GM12865 (cell line): ENCODE measurements at regions not wholly inside any gene's neighbourhood (a gene's known extent, or its start where the extent isn't known, plus 50 kb on each side); places are given as distances from the start of the nearest gene placed in this dataset.
"Not testable (repeated sequence)": the region's sequence is repeated elsewhere in the genome, so short reads cannot be mapped to it uniquely, and the experiment has no call there.

Experiments used
- DNase-seq: peaks from one replicate; pipeline ENCODE4 v3.0.0; 2010; ENCODE audit warnings: low read depth
- H3K4me3 ChIP-seq: 2 replicates; pipeline ENCODE4 v1.5.1; 2011; ENCODE audit warnings: mild to moderate bottlenecking, low read depth, low read length, control low read depth
- TF ChIP-seq, protein P1 (sequence below): IDR thresholded peaks from 2 replicates; pipeline ENCODE4 v1.5.1; 2011; ENCODE audit warnings: low read length, control low read depth, low read depth, inconsistent platforms; ENCODE audit not compliant: insufficient read depth; ENCODE audit errors: missing control alignments

GRCh38 chr6:167669870-167670802, 156.6 kb upstream of the AFDN start:
- H3K4me3 ChIP-seq, result no peak overlapping the region
- TF ChIP-seq, protein P1, sequence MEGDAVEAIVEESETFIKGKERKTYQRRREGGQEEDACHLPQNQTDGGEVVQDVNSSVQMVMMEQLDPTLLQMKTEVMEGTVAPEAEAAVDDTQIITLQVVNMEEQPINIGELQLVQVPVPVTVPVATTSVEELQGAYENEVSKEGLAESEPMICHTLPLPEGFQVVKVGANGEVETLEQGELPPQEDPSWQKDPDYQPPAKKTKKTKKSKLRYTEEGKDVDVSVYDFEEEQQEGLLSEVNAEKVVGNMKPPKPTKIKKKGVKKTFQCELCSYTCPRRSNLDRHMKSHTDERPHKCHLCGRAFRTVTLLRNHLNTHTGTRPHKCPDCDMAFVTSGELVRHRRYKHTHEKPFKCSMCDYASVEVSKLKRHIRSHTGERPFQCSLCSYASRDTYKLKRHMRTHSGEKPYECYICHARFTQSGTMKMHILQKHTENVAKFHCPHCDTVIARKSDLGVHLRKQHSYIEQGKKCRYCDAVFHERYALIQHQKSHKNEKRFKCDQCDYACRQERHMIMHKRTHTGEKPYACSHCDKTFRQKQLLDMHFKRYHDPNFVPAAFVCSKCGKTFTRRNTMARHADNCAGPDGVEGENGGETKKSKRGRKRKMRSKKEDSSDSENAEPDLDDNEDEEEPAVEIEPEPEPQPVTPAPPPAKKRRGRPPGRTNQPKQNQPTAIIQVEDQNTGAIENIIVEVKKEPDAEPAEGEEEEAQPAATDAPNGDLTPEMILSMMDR, result no peak
- DNase-seq, result no peak

DNA sequence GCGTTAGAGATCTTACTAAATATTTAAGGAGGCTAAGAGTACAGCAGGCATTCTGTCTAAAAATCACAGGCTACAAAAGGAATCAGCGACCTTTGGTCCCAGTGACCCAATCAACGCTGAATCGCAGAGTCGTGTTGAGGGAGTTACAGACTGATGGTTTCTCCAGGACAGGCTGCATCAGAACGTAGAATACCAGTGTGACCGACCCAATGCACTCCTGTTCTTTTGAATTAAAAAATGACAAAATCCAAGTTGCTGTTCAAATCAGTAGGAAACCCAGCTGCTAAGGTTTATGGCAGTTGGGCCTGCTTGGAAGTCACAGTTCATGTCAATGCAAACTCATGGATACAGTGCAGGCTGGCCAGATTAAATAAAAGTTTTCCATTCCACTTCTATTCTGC, 155.8 kb upstream of the AFDN start:
- no peak overlapping the region for H3K4me3 ChIP-seq
- TF ChIP-seq, protein P1, result no peak
- DNase-seq, result no peak

- not testable (repeated sequence) for DNase-seq, H3K4me3 ChIP-seq
Measured at GRCh38 chr6:167671379-167671976, 155.2 kb upstream of the AFDN start.

DNA sequence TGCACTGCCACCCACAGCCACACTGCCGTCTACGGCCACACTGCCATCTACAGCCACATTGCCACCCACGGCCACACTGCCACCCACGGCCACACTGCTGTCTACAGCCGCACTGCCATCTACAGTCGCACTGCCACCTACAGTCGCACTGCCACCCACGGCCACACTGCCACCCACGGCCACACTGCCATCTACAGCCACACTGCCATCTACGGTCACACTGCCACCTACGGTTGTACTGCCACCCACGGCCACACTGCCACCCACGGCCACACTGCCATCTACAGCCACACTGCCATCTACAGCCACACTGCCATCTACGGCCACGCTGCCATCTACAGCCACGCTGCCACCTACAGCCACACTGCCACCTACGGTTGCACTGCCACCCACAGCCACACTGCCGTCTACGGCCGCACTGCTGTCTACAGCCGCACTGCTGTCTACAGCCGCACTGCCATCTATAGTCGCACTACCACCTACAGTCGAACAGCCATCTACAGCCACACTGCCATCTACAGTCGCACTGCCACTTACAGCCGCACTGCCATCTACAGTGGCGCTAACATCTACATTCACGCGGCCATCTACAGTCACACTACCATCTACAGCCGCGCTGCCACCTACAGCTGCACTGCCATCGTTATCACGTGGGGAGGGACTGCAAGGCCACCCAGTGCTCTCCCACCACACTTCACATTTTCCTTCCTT, 154.6 kb upstream of the AFDN start:
- DNase-seq, result no peak
- H3K4me3 ChIP-seq, result no peak overlapping the region
- TF ChIP-seq, protein P1, result no peak

DNA sequence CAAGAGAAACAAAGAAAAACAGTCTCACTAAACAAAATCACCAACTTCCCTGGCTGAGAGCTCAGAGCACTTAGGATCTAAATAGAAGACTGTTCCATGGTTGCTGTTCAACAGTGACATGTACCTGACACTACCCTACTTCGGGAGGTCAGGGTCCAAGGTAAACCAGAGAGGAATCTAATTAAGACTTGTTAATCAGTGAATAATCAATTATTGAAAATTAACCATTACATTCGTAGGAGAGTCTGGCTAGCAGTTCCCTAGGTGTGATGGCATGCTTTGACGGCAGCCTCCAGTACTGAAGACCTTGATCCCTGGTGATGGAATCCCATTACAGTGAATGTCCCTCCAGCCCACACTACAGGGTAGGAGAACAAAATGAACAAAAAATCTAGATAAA, 154.0 kb upstream of the AFDN start:
- DNase-seq, result no peak
- TF ChIP-seq, protein P1, result no peak

DNA sequence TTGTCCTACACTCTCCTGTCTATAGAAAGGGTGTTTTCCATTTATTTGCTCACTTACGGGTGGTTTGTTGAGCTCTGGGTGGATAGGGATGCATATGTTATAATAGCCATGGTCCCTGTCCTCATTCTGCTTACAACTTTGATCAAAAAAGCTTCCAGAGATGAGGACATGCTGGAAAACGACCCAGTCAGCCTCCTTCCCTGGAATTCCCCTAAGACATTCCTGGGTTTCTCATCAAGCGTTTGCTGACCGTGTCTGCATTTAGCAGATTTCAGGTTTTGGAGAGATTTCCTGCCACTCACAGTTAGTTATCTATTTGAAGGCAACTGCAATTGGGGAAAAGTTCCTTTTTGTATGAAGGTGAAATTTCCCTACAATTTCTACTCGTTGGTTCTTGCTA, 152.8 kb upstream of the AFDN start:
- TF ChIP-seq, protein P1, result no peak
- DNase-seq, result no peak
- no peak overlapping the region for H3K4me3 ChIP-seq

More for the DNA sequence above, 154.0 kb upstream of the AFDN start:
- H3K4me3 ChIP-seq, result no peak overlapping the region

DNA sequence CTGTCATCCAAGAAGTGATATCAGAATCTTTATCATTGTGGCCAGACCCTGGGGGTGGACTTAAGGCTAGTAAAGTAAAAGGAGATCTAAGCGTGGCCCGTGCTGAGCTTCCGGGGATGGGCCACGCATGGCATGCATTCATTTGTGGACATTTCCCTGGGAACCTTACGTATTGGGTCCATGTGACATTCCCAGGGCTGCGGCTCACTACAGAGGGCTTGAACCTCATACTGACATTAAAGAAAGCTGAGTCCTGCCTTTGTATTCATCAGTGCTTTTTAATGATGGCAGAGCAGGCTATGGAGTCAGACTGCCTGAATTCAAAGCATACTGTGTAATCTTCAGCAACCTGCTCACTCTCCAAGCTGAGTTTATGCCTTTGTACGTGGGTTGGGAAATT, 152.2 kb upstream of the AFDN start:
- no peak for DNase-seq
- TF ChIP-seq, protein P1, result no peak

More for the DNA sequence above, 152.2 kb upstream of the AFDN start:
- H3K4me3 ChIP-seq, result no peak overlapping the region
